IgD-negative memory B cell (primary cell): ENCODE measurements at regions not wholly inside any gene's neighbourhood (a gene's known extent, or its start where the extent isn't known, plus 50 kb on each side); places are given as distances from the start of the nearest gene placed in this dataset.
A peak's percentile ranks its signal among the peaks of the same experiment; 100 is the strongest.

Experiments
- H3K27ac Mint-ChIP-seq, 3 donors: one replicate each; pipeline ENCODE4 v1.8.0; 2020 to 2022; ENCODE audit warnings: mild to moderate bottlenecking in 3 of 3, mixed read lengths in 3 of 3, moderate library complexity in 1 of 3
- H3K27me3 Mint-ChIP-seq: one replicate; pipeline ENCODE4 v1.8.0; 2021; ENCODE audit warnings: mixed read lengths
- H3K36me3 Mint-ChIP-seq: one replicate; pipeline ENCODE4 v1.8.0; 2020; ENCODE audit warnings: mild to moderate bottlenecking, mixed read lengths
- H3K4me1 Mint-ChIP-seq, 3 donors: one replicate each; pipeline ENCODE4 v1.8.0; 2020 to 2022; ENCODE audit warnings: mixed read lengths in 3 of 3, mild to moderate bottlenecking in 1 of 3
- H3K4me3 Mint-ChIP-seq, 4 donors: one replicate each; pipeline ENCODE4 v1.8.0; 2020 to 2022; ENCODE audit warnings: mild to moderate bottlenecking in 4 of 4, mixed read lengths in 4 of 4, moderate library complexity in 3 of 4
- H3K9me3 Mint-ChIP-seq, 3 donors: one replicate each; pipeline ENCODE4 v1.8.0; 2020 to 2021; ENCODE audit warnings: mixed read lengths in 3 of 3, mild to moderate bottlenecking in 1 of 3

DNA sequence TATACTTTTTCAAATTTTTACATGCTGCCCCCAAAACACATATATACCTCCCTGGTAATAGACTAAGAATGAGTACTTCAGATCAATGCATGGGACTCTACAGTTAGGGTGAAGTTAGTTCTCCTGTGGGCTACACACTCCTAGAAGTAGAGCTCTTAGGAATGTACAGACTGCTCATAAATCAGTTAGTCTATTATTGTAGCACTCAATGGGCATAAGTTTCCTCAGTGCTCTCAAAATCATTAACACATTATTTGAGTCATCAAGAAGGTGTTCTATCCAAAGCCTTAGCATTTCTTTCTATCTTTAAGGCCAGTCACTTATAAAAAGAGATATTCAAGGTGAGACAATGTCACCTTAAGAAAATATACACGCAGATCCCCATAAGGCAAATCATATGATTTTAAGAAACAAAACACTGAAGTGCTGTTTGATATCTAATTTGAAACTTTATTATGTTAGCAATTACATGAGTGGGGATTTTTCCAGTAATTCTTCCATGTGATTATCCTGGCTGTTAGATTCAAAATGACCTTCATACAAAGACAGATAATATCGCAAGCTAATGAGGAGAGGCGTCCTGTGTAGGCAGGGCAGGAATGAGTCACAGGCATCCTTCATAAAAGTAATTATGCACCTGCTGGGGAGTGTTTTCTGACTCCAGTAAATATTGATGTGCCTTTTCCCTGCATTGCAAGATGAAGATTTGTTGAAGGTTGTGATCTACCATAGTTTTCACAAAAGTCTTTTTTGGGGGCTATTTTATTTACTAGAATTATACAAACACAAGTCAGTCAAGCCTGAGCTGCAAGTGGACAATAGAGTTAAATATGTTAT, 167.2 kb upstream of the ATP1B1 start:
- Mint-ChIP-seq H3K4me3 (peak overlapping the region in 1 of 4 donors; percentile 30), H3K36me3 (no peaks in the 10 kb centered on the region), H3K27ac (no peak overlapping the region), H3K4me1 (no peaks in the 10 kb centered on the region), H3K9me3 (peaks cover 3 to 6% (median 5%) of the 10 kb centered on the region in 3 donors), H3K27me3 (peaks cover 6% of the 10 kb centered on the region)

DNA sequence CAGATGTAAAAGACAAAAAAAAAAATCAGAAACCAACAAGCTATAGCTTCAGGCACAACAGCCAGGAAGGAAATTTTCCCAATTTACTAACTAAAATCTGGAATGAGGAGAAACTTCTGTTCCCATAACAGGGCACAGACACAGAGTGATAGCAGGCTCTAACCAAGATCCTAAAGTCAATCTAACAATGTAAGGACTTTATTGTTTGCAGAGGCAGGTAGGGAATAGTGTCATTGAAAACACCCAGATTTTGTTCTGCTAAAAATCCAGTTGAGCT, 166.6 kb upstream of the ATP1B1 start:
- Mint-ChIP-seq H3K9me3 (peaks cover 3 to 6% (median 5%) of the 10 kb centered on the region in 3 donors), H3K4me1 (no peaks in the 10 kb centered on the region), H3K4me3 (no peak overlapping the region), H3K27me3 (peaks cover 6% of the 10 kb centered on the region), H3K36me3 (no peaks in the 10 kb centered on the region), H3K27ac (no peak overlapping the region)

DNA sequence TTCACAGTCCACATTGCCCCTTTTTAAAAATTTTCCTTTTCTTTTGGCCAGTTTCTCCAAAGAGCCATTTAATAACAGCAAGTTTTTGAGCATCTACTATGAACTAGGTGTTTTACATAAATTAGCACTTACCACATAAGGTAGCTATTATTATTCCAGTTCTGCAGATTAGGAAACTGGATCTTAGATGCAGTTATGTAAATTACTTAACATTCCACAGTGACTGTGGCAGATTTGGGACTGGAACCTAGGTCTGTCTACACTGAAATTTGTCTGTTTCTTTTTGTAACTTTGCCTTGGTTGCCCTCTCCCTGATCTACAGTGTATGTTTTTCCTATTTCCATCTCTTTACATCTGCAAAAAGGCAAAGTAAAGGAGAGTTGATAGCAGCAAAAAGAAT, 164.8 kb upstream of the ATP1B1 start:
- Mint-ChIP-seq H3K27ac (no peak overlapping the region), H3K36me3 (no peaks in the 10 kb centered on the region), H3K4me3 (no peak overlapping the region), H3K27me3 (peaks cover 6% of the 10 kb centered on the region), H3K9me3 (peaks cover 0 to 3% (median 1%) of the 10 kb centered on the region in 3 donors), H3K4me1 (no peaks in the 10 kb centered on the region)

DNA sequence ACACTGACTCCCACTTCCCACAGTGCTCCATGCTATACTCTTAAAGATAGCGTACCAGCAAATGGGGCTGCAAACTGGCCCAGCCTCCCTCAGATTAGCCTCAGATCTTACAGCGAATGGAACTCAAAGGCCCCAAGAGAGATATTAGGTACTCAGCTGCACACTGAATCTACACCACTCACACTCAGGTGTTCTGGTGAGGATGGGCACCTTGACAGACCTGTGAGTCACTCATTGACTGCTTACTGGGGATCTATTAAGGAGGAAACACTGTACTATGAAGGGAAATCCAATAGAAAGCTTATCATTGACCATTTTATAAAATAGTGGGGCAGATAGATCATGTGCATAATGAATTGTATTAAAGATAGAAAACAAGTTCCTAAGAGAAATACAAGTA, 164.3 kb upstream of the ATP1B1 start:
- H3K27ac Mint-ChIP-seq = no peak overlapping the region
- no peaks in the 10 kb centered on the region for H3K4me1 Mint-ChIP-seq
- peaks cover 6% of the 10 kb centered on the region for H3K27me3 Mint-ChIP-seq
- no peaks in the 10 kb centered on the region for H3K36me3 Mint-ChIP-seq
- peaks cover 0 to 3% (median 0%) of the 10 kb centered on the region in 3 donors for H3K9me3 Mint-ChIP-seq
- no peak overlapping the region for H3K4me3 Mint-ChIP-seq

DNA sequence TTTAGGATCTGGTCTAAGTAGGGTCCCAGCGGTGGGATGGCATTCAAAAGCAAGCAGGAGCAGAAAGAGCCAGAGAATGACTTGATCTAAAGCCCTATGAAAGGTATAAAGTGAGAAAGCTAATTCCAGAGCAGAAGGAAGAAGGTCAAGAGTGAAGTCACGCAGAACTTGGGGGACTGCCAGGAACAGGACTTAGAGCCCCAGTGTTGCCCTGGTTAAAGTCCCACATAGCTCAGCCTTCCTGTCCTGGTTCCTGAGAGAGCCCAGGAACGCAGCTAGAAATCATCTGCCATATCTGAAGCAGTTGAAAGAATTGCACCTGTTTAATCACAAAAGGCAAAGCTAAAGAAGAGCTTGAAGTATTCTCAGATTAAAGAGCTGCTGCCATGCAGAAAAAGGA, 160.6 kb upstream of the ATP1B1 start:
- no peaks in the 10 kb centered on the region for H3K4me1 Mint-ChIP-seq
- peaks cover 0 to 3% (median 0%) of the 10 kb centered on the region in 3 donors for H3K9me3 Mint-ChIP-seq
- H3K4me3 Mint-ChIP-seq = no peak overlapping the region
- no peak overlapping the region for H3K27ac Mint-ChIP-seq
- peaks cover under 1% of the 10 kb centered on the region for H3K36me3 Mint-ChIP-seq
- H3K27me3 Mint-ChIP-seq = peaks cover 2% of the 10 kb centered on the region

DNA sequence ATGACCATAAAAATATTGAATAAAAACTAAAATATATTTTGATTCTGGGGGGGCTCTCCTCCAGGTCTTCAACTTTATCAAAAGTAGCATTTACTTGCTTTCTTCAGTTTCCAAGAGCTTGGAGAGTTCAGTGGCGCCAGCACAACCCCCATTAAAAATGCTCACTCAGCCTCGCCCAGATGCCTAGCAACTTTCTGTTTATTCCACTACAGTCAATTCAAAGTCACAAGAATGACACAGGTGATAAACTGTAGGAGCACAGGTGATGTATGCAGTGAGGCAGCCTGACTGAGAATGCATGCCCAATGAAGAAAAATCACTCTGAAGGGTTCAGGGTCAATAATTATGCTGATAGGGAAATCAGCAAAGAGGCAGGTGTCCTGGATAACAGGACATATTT, 159.4 kb upstream of the ATP1B1 start:
- H3K27ac Mint-ChIP-seq = no peak overlapping the region
- H3K4me1 Mint-ChIP-seq = no peaks in the 10 kb centered on the region
- H3K4me3 Mint-ChIP-seq = no peak overlapping the region
- H3K27me3 Mint-ChIP-seq = no peaks in the 10 kb centered on the region
- no peaks in the 10 kb centered on the region for H3K9me3 Mint-ChIP-seq
- H3K36me3 Mint-ChIP-seq = peaks cover 1% of the 10 kb centered on the region

DNA sequence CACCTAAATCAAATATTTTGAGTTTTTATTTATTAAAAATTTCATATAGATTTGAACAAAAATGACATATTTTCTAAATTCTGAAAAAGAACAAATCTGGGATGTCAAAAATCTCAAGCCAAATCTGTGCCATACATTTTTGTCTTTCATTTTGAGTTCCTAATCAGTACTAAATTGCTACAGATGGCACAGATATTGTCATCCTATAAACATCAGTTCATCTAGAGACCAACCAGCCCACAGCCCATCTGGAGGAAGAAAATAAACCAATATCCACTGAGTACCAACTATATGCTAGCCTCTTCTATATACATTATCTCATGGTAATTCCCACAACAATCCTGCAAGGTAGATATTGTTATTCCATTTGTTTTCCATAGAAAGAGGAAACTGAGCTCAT, 156.8 kb upstream of the ATP1B1 start:
- H3K36me3 Mint-ChIP-seq = peaks cover 1% of the 10 kb centered on the region
- H3K9me3 Mint-ChIP-seq = peaks cover 0 to 8% (median 2%) of the 10 kb centered on the region in 3 donors
- H3K4me3 Mint-ChIP-seq = no peak overlapping the region
- H3K4me1 Mint-ChIP-seq = no peaks in the 10 kb centered on the region
- H3K27ac Mint-ChIP-seq = no peak overlapping the region
- no peaks in the 10 kb centered on the region for H3K27me3 Mint-ChIP-seq

DNA sequence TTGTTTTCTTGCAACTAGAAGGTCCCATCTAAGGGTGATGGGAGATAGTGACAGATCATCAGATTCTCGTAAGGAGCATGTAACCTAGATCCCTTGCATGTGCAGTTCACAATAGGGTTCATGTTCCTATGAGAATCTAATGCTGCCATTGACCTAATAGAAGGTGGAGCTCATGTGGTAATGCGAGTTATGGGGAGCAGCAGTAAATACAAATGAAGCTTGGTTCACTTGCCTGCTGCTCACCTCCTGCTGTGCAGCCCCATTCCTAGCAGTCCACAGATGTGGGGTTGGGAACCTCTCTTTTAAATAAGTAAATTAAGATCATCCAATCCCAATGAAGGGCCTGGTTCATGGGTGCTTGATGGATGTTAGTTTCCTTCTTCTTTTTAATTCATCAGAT, 148.7 kb upstream of the ATP1B1 start:
- H3K4me1 Mint-ChIP-seq = no peaks in the 10 kb centered on the region
- H3K27me3 Mint-ChIP-seq = peaks cover 7% of the 10 kb centered on the region
- H3K36me3 Mint-ChIP-seq = no peaks in the 10 kb centered on the region
- no peak overlapping the region for H3K27ac Mint-ChIP-seq
- peaks cover 0 to 6% (median 2%) of the 10 kb centered on the region in 3 donors for H3K9me3 Mint-ChIP-seq
- no peak overlapping the region for H3K4me3 Mint-ChIP-seq

DNA sequence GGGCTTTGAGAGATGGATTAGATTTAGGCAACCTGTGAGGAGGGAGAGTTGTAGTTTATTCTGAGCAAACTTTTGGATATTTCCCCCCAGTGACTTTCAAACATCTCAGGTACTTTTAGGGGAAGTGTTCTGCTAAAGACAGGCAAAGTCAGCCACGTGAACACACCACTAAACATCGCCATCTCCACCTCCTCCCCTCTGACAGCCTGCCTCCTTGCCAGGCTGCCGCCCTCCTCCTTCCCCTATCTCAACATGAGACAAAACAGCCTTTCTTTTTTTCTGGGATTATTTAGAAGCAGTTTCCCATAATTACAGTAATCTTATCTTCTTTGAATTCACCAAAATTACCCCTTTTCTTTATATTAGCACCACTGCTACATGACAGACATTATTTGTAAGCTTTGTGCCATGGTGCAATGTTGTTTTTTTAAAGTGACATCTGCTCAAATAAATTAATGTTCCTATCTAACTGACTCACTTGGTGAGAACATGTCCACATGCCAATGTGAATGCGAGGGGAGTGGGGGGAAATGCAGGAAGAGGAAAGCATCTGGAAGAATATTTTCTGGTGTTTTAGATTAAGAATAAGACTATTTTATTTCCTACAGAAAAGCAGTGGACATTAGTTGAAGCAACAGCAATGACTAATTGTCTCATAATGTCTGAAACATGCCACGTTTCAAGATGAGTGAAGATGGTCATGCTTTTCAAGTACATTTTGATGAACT, 147.8 kb upstream of the ATP1B1 start:
- Mint-ChIP-seq H3K36me3 (no peaks in the 10 kb centered on the region), H3K27me3 (peaks cover 7% of the 10 kb centered on the region), H3K4me1 (no peaks in the 10 kb centered on the region), H3K9me3 (peaks cover 0 to 6% (median 2%) of the 10 kb centered on the region in 3 donors), H3K27ac (no peak overlapping the region), H3K4me3 (no peak overlapping the region)

DNA sequence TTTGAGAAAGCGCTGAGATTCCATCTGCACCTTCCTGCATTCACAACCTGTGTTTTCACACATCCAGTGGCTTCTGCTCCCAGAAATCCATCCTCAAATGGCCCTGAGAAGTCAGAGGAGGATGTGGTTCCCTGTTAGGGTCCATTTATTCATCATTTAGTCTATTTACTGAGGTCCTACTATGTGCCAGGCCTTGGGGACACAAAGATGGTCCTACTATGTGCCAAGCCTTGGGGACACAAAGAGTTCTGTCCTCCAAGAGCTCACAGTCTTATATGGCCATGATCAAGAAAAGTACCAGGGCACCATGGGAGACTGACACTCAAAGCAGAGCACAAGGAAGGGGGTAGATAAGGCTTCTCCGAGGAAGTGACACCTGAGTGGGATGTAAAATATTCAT, 147.1 kb upstream of the ATP1B1 start:
- H3K27me3 Mint-ChIP-seq = peaks cover 7% of the 10 kb centered on the region
- H3K36me3 Mint-ChIP-seq = no peaks in the 10 kb centered on the region
- no peaks in the 10 kb centered on the region for H3K9me3 Mint-ChIP-seq
- no peaks in the 10 kb centered on the region for H3K4me1 Mint-ChIP-seq
- no peak overlapping the region for H3K27ac Mint-ChIP-seq
- H3K4me3 Mint-ChIP-seq = no peak overlapping the region

DNA sequence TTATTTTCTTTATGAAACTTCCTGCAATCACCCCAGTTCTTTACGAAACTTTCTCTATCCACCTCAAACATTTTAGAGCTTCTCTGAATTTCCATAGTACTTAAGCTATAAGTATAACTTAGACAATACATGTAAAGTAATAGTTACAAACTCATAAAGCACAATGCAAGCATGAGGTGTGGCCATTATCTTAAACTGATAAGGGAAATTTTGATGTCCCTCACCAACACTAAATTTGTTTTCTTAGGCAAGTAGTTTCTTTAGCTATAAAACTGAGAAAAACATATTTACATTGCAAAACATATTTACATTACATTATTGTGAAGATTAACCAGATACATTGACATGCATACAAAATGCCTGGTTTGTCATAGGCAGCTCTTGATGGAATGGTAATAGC, 146.4 kb upstream of the ATP1B1 start:
- Mint-ChIP-seq H3K9me3 (no peaks in the 10 kb centered on the region), H3K27me3 (peaks cover 7% of the 10 kb centered on the region), H3K27ac (no peak overlapping the region), H3K4me3 (no peak overlapping the region), H3K36me3 (no peaks in the 10 kb centered on the region), H3K4me1 (no peaks in the 10 kb centered on the region)

DNA sequence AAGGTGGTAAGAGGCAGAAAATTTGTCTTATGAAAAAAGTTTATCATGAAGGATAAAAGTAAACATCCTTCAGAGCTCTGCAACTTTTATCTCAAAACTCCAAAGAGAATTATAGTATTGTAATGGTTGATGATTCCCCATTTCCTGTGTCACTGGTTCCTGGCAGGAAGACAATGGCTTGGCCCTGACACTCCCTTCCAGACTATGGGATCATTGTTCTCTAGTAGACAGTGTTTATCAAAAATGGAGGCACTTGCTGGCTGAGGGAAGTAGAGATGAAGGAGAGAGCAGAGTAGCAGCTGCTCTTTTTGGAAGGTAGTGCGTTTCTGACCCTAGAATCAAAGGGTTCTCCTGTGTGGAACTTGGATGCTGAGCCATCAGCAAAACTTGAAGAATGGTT, 145.9 kb upstream of the ATP1B1 start:
- Mint-ChIP-seq H3K4me3 (no peak overlapping the region), H3K9me3 (no peaks in the 10 kb centered on the region), H3K27ac (no peak overlapping the region)

DNA sequence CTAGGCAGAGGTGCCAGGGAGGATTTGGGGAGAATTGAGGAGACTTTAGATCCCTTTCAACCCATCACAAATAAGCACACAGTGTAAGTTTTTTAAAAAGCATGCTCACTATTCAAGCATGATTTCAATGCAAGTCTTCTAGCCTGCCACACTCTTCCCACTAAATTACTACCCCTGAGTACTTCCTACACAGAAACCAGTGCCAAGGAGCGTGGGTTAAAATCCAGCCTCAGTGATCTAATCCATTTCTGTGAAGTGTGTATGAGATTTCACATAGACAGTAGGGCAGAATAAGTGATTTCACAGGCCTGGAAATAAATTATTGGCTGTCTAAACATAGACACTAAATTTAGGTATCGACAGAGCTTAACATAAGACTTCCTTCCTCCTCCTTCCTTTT, 142.9 kb upstream of the ATP1B1 start:
- Mint-ChIP-seq H3K27me3 (peaks cover 6% of the 10 kb centered on the region), H3K27ac (no peak overlapping the region), H3K36me3 (no peaks in the 10 kb centered on the region), H3K4me1 (no peaks in the 10 kb centered on the region), H3K4me3 (no peak overlapping the region), H3K9me3 (no peaks in the 10 kb centered on the region)

More for the DNA sequence above, 145.9 kb upstream of the ATP1B1 start:
- peaks cover 7% of the 10 kb centered on the region for H3K27me3 Mint-ChIP-seq
- no peaks in the 10 kb centered on the region for H3K36me3 Mint-ChIP-seq
- H3K4me1 Mint-ChIP-seq = no peaks in the 10 kb centered on the region

DNA sequence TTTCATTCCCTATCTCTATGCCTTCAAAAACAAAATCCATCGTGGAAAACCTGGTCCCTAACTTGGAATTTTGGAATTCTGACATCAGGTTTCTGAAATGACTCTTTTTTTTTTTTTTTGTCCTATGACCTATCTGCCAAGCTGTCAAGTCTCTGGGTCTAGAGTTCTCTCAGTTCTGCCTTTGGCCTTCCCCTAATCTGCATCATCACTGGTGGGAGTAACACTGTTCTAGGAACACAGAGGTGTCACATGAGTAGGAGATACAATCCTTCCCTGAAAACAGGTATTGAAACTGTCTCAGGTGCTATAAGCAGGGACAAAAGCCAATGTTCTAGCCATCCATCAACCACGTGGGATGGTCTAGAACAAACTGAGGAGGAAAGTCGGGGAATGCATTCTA, 142.0 kb upstream of the ATP1B1 start:
- Mint-ChIP-seq H3K27ac (no peak overlapping the region), H3K9me3 (no peaks in the 10 kb centered on the region), H3K27me3 (peaks cover 6% of the 10 kb centered on the region), H3K4me1 (no peaks in the 10 kb centered on the region), H3K4me3 (no peak overlapping the region), H3K36me3 (no peaks in the 10 kb centered on the region)

DNA sequence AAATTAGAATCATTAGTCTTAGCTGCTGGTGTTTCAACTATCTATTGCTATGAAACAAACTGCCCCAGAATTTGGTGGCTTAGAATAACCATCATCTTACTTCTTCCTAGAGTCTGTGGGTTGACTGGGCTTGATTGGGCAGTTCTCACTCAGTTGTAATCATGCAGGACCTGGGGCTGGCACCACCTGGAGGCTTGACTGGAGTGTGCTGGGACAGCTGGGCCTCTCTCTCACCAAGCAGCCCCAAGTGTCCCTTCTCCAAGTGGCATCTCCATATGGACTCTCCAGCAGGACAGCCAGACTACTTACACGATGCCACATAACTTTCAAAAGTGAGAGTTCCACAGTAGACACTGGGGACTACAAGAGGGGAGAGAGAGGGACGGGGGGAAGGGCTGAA, 140.3 kb upstream of the ATP1B1 start:
- H3K27me3 Mint-ChIP-seq = no peaks in the 10 kb centered on the region
- no peaks in the 10 kb centered on the region for H3K36me3 Mint-ChIP-seq
- H3K4me1 Mint-ChIP-seq = no peaks in the 10 kb centered on the region
- H3K9me3 Mint-ChIP-seq = no peaks in the 10 kb centered on the region
- no peak overlapping the region for H3K4me3 Mint-ChIP-seq
- no peak overlapping the region for H3K27ac Mint-ChIP-seq

DNA sequence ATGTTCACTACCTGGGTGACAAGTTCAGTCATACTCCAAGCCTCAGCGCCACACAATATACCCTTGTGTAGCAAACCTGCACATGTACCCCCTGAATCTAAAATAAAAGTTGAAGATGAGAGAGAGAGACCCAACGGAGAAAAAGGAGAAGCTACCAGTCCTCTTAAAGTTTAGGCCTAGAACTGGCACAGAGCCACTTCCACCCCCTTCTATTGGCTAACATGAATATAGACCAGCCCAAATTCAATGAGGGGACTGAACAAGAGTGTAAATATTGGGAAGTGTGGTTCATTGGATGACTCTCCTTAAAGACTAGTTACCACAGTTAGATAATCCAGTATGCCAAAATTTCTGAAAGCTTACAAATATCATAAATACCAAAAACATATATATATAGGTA, 139.9 kb upstream of the ATP1B1 start:
- Mint-ChIP-seq H3K27ac (no peak overlapping the region), H3K4me1 (no peaks in the 10 kb centered on the region), H3K36me3 (no peaks in the 10 kb centered on the region), H3K27me3 (no peaks in the 10 kb centered on the region), H3K9me3 (no peaks in the 10 kb centered on the region), H3K4me3 (no peak overlapping the region)
